Limb (tissue), 2 donors: ENCODE measurements at regions not wholly inside any gene's neighbourhood (a gene's known extent, or its start where the extent isn't known, plus 50 kb on each side); places are given as distances from the start of the nearest gene placed in this dataset.

Source experiments
- DNase-seq, 2 donors: peaks; one replicate each; pipeline ENCODE4 v3.0.0-alpha.2; 2016; ENCODE audit errors: extremely low spot score in 2 of 2

- no peak for DNase-seq
Measured at GRCh38 chr2:216286616-216287231, 85.6 kb downstream of the MARCHF4 start.

DNA sequence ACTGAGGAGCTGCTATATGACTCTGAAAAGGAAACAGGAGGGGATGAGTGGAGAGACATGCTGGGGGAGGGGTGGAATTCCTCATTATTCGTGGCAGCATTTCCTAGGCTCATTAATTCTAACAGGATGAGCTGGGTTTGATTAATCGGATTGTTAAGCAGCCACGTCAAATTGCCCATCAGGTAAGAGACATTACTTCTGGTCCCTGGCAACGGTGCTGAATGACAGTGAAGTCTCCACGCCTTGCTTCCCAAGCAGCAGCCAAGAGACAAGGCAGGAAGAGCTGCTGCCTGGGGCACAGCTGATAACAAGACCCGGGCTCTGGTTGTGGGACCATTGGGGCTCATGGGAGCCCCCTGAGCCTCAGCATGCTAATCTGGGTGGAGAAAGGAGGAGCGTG is 86.6 kb downstream of the MARCHF4 start:
- no peak for DNase-seq

DNA sequence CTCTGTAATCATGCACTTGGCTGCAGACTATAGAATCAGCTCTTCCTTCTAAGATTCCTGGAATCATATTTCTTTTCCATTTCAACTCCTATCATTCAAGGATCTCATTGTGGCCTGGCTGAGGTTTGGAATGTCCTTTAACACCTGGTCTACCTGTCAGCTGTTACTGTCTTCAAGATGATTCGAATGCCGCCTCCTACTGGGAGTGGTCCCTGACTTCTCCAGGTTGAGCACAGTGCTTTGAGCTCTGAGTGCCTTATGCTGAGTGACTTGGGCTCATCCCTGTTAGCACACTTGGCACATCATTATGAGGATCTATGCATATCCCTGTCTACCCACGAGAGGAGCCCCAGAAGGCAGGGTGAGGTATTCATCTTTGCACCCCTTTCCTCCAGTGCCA is 87.6 kb downstream of the MARCHF4 start:
- no peak for DNase-seq

DNA sequence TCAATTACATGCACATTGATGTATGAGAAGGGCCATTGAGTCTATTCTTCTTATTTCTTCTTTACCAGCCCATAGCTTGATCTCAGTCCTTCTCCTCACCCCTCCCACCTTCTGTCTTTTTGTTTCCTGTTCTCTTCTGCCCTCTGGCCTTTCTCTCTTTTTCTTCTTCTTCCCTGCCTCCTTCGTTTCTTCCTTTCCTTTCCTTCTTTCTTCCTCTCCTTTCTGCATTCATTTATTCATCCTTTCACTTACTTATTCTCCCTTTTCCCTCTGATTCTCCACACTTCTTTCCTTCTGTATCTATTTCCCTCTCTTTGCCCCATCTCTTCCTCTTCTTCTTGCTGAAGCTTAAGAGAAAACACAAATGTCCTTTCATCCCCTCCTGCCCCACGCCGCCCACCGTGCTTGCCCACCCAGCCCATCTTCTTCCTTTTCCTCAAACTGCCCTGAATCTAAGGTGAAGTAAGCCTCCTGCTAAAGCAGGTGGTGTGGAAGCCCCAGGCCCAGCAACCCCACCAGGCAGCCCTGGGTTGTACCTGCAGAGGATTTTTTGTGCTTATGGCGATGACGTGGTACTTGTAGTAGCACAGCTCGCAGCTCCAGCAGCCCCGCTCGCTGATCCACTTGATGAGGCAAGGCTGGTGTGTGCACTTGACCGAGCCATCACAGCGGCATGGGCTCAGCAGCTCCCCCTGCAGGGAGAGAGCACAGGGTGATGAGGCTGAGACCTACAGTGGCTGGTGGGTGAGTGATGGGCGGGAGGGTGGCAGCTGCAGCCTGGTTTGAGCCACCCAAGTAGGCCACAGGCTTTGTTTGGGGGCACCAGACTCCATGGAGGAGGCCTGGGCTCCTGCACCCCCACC is 89.0 kb downstream of the MARCHF4 start:
- no peak for DNase-seq

GRCh38 chr2:216281876-216282275 is 90.4 kb downstream of the MARCHF4 start:
- no peak for DNase-seq

GRCh38 chr2:216281316-216281715 is 91.0 kb downstream of the MARCHF4 start:
- DNase-seq, result no peak

DNA sequence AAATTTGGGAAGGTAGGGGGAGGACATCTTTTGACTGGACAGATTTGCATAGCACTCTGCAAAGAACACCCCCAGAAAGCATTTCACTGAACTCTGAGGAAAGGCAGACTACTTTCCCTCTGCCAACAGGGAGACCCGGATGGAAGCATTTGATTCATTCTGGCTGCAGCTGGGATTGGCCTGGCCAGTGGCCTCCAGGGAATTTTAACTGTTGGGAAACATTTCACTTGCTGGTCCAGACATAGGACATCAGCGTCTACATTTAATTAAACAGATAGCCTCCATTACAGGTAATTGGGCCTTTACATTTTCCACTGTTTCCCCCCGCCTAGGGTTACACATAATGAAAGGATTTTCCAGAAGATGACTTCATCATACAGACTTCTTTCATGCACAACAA is 92.8 kb downstream of the MARCHF4 start:
- DNase-seq, result no peak

- no peak for DNase-seq
Measured at GRCh38 chr2:216279031-216279430, 93.3 kb downstream of the MARCHF4 start.

DNA sequence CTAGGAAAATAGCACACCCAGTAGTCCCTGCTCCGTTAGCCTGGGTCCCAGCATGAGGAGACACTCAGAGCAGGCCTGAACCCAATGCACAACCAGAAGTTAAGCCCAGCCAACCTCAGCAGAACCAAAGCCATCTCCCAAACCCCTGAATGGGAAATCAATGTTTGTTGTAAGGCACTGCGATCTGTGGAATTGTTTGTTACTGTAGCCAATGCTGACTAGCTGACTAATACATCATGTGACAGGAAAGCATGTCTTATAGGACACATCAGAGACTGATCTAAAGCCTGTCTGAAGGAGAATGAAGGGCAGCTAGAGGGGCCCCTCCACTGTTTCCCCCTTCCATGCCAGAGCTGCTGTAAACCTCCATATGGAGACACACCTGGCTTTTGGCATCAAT is 96.4 kb downstream of the MARCHF4 start:
- DNase-seq, result no peak

DNA sequence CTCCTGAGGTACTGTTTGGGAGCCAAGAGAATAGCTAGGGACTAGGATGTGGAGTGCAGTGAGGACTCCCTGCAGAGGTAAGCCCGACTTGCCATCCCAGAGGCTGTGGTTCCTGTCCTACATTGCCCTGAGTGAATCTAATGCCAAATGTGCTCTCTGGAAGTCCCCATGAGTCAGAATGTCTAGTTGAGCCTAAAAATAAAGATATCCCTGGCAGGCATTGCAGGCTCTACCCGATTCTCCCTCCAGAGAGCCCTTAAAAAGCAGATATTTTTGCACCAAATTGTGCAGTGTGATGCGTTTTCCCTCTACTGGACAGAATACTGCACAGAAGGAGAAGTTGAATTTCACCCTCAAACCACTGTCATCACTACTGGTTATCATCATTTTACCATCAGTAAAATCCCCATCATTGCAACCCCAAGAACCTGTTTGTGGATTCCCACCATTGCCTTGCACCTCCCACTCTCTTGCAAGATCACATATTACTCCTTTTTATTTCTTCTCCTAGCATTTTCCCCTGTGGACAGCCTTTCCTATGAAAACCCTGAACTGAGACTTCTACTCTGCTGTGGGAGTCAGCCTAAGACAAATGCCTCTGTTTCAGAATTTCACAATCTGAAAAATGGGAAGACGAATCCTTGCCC is 98.0 kb downstream of the MARCHF4 start:
- no peak for DNase-seq

- DNase-seq, result no peak
Measured at GRCh38 chr2:216261042-216261537, 111.2 kb downstream of the MARCHF4 start.

DNA sequence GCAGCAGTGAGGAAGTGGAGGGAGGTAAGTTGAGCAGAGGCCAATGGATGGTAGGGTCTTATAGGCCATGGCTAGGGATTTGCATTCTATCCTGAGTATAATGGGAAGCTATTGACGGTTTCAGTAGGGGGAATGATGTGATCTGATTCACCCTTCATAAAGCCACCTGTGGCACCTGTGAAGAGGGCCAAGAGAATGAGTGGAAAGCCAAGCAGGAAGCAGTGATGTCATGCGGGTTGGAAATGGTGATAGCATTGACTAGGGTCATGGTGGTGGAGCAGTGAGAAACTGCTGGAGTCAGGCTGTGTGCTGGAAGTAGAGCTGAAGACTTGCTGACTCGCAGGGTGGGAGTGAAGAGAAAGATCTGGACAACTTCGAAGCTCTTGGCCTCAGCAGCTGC is 111.7 kb downstream of the MARCHF4 start:
- DNase-seq, result no peak

DNA sequence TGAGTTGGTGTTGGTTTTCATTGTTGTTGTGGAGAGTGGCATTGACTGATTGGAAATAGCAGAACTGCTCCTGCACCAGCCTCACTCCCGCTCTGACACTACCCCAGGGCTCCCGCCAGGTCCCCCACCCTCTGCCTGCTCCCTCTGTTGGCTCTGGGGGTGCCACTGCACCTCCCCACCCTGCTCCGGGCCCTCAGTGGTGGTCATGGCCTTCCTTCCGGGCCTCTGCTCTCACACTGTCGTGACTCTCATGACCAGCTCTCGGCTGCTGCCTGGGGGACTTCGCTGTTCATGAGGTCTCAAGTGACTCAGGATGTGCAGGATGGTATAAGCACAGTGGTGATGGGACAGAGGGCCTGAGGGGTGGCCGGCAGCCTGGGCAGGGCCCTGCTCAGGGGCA is 113.2 kb downstream of the MARCHF4 start:
- DNase-seq, result no peak

DNA sequence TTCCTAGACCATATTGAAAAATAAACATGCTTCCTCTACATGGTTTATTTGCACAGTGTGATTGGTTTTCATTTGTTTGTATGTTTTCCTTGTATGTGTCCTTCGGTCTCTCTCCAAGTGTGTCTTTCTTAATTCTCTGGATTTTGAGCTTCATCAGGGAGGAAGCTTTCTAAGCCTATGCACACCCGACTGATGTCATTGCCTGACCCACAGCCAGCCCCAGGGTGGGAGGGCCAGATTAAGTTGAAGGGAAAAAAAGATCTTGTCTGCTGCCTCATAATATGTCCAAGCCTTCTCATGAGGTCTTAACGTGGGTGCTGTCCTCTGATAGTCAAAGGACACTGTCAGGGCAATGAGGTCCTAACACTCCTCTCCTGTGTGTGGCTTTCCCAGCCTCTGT is 115.2 kb downstream of the MARCHF4 start:
- DNase-seq, result no peak
